CD4-positive, alpha-beta T cell treated with Interleukin-2 at 100 ng/mL for 4 hours (primary cell): ENCODE measurements at regions not wholly inside any gene's neighbourhood (a gene's known extent, or its start where the extent isn't known, plus 50 kb on each side); places are given as distances from the start of the nearest gene placed in this dataset.
A peak's percentile ranks its signal among the peaks of the same experiment; 100 is the strongest.
"Not testable (repeated sequence)": the region's sequence is repeated elsewhere in the genome, so short reads cannot be mapped to it uniquely, and the experiment has no call there.

Experiments used
- DNase-seq: peaks from one replicate; pipeline ENCODE4 v3.0.0-alpha.2; 2020; ENCODE audit warnings: low spot score

DNA sequence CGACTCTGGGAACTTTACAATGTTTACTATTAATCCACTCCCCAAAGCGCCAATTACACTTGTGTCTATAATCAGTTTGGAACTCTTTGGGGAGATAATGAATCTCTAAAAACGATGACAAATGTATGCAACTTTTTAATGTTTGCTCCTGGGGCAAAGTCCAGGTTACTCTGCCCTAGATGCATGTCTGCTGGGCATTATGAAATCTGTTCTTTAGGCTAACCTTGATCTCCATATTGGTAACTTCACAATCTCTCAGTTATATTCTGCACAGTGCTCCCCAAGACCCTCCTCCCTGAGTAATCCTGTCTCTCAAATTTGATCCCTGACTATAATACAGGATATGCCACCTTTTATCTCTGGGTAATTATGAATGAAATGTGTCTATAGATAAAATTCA lies 152.2 kb upstream of the TRPM3 start:
- DNase-seq: no peak

DNA sequence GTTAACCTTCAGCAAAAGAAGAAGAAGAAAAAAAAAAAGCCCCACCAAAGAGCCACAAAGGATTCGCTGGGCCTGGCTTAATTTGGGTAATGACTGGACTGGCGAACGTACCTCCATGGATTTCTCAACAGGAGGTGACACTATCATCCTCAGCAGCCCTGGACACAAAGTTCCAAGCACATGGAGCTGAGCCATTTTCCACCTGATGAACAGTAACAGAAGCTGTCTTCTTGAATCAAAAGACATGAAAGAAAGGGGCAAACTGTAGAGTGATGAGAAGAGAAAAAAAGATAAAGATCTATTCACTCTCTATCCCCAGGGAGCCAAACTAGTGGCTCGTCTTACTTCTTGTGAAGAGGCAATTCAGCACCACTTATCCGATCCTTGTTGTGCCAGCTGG lies 150.2 kb upstream of the TRPM3 start:
- no peak for DNase-seq

GRCh38 chr9:71270554-71270953 lies 149.1 kb upstream of the TRPM3 start:
- no peak for DNase-seq

GRCh38 chr9:71269859-71270258 lies 148.4 kb upstream of the TRPM3 start:
- no peak for DNase-seq

DNA sequence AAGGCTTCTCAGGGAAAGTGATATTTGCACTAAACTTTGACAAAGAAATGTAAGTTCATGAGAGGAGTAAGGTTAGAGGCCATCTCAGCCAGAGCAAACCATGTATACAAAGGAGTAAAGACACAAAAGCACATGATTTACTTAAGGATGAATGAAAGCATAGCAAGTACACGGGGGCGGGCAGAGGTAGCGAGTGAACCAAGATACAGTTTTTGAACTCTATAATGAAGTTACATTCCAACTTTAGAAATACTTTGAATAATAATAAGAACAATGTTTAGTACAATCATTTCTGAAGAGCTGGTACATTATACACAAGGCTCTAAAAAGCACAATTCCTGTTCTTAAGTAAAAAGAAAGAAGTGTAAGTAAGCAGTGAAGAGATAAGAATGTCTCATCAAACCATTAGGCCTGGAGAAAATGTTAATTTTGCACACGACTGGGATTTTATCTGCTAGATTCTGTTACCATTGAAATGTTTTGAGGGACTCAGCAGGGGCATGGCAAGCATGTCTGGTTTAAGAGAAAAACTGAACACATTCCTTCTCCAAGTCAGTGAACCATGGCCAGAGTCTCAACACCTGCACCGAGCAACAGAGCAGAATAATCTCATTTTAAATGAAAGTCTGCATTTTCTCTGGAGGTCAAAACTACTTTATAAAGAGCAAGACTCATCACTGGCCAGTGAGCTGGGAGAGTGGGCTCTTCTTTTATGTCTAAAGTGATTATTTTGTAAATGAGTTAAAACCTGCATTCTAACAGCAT lies 147.6 kb upstream of the TRPM3 start:
- DNase-seq: no peak

GRCh38 chr9:71263451-71263850 lies 142.0 kb upstream of the TRPM3 start:
- no peak for DNase-seq

GRCh38 chr9:71260419-71260818 lies 139.0 kb upstream of the TRPM3 start:
- not testable (repeated sequence) for DNase-seq

DNA sequence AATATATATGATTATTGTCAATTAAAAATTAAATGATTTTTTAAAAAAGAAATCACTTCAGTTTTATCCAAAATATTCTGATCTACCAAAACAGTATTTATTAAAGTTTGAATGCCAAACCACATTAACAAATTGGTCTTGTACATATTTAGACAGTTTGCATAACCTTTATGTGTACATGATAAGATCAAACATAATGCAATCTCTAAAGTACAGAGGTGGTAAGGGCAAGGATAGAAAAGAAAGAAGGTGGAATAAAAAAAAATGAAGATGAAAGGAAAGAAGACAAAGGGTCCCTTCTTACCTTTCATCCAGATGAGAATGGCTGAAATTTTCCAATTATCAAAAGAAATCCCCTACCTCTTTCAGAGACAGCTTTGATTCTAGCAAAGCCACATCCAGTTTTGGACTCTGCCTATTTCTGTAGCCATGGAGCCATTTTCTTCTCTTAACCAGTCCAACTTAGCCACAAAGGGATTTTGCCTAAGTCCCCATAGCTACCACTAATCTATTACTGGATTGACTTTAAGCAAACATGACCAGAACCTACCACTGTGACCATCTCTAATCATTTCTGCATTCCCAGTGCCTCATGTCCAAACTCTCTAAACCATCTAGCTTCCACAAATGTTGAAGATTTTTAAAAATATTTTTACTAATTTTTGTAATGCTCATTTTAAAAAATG lies 133.3 kb upstream of the TRPM3 start:
- no peak for DNase-seq

DNA sequence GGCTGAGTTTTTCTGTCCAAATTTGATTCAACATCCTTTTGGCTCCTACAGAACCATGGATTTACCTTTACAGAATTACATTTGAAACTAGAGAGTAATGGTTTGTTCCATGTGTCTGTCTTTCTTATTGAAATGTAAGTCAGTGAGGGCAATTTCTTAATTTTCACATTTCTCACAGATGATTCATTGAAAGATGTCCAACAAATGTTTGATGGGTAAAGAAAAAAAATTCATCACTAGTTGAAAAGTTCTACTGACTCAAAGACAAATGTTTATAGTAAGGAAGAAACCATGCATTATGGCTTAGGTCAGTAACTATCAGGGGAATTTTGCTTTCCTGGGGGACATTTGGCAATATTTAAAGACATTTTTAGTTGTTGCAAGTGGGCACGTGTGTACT lies 131.6 kb upstream of the TRPM3 start:
- DNase-seq: no peak

GRCh38 chr9:71250581-71250980 lies 129.2 kb upstream of the TRPM3 start:
- DNase-seq: no peak

GRCh38 chr9:71249729-71250317 lies 128.4 kb upstream of the TRPM3 start:
- peak; percentile 10 for DNase-seq

DNA sequence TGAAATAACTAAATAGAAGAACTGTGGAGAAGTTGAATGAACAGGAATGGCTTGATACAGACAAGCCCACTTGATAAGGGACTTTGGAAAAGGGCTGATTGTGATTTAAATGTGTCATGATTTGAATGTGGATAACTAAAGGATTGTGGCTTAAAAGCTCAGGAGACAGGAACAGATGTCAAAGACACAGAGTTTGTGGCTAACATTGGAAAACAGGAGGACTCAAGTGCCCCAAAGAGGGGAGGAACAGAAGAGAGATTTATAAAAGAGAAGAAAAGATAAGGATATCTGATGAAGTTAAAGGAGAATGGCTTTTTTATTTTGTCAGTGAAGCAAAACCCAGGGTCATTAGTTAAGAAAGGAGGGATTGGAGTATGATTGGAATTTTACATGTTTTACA lies 124.2 kb upstream of the TRPM3 start:
- no peak for DNase-seq

- no peak for DNase-seq
Measured at GRCh38 chr9:71243951-71244350, 122.5 kb upstream of the TRPM3 start.

GRCh38 chr9:71242081-71242480 lies 120.7 kb upstream of the TRPM3 start:
- no peak for DNase-seq

GRCh38 chr9:71237051-71237450 lies 115.6 kb upstream of the TRPM3 start:
- no peak for DNase-seq

GRCh38 chr9:71233646-71234045 lies 112.2 kb upstream of the TRPM3 start:
- no peak for DNase-seq

DNA sequence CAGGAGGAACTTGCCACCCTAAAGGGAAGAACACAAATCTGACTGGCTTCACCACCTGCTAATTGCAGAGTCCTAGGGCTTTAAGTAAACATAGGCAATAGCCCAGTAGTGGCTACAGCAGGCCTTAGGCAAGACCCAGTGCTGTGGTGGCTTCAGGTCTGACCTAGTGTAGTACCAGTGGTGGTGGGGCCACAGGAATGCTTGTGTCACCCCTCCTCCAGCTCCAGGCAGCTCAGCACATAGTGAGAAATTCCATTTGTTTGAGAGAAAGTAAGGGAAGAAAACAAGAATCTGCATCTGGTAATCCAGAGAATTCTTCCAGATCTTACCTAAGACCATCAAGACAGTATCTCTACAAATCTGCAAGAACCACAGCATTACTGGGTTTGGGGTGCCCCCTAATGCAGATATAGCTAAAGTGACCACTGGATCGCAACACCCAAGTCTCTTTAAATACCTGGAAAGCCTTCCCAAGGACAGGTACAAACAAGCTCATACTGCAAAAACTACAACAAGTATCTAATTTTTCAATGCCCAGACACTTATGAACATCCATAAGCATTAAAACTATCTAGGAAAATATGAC lies 102.6 kb upstream of the TRPM3 start:
- no peak for DNase-seq

DNA sequence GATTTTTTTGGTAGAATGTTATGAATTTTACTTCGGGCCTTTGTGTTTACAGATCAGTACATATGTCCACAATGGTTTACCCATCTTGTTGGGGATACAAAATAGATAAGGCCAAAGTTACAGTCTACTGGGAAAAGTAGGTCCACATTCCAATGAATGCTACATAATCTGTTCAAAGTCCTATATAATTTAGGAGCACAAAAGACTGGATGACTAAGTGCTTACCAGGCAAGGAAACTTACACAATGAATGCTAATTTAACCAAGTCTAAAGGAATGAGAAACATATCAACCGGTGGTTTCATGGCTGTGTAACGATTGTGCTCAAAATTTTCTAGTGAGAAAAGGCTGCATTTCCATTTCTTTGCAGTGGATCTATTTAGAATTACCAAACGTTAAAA lies 97.4 kb upstream of the TRPM3 start:
- DNase-seq: no peak

DNA sequence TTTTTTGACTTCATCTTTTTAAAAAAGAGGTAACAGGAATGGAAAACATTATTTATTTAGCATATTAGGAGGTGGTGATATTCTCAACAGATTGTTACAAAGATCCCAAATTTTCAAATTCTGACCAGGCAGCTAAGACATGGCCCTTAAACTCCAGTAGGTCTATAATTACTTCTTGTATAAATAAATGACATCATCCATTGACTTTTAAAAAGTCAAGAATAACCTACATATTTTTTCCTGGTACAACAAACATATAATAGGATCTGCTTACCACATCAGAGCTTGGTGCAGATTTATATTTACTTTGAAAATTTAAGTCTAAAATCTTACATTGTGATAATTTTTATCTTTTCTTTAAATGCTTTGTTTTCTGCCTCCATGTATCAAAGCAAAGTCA lies 92.2 kb upstream of the TRPM3 start:
- no peak for DNase-seq

GRCh38 chr9:71210326-71210725 lies 88.9 kb upstream of the TRPM3 start:
- no peak for DNase-seq

DNA sequence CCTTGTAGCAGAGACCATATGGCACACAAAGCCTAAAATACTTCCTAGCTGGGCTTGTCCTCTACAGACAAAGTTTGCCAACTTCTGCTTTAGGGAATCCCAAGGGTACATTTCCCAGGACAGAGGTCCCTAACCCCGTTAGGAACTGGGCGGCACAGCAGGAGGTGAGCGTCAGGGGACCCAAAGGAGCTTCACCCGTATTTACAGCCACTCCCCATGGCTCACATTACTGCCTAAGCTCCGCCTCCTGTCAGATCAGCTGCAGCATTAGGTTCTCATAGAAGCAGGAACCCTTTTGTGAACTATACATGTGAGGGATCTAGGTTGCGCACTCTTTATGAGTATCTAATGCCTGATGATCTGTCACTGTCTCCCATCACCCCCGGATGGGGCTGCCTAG lies 88.5 kb upstream of the TRPM3 start:
- no peak for DNase-seq

GRCh38 chr9:71202931-71203330 lies 81.5 kb upstream of the TRPM3 start:
- no peak for DNase-seq

- no peak for DNase-seq
Measured at GRCh38 chr9:71191708-71192107, 70.3 kb upstream of the TRPM3 start.
